IPS-20b (cell line): ENCODE measurements at regions not wholly inside any gene's neighbourhood (a gene's known extent, or its start where the extent isn't known, plus 50 kb on each side); places are given as distances from the start of the nearest gene placed in this dataset.
"Not testable (repeated sequence)": the region's sequence is repeated elsewhere in the genome, so short reads cannot be mapped to it uniquely, and the experiment has no call there.

Experiments used
- H3K27ac ChIP-seq: one replicate; pipeline ENCODE4 v1.5.1; 2013; ENCODE audit warnings: low read length
- H3K27me3 ChIP-seq: 2 replicates; pipeline ENCODE4 v1.6.1; 2013; ENCODE audit warnings: mild to moderate bottlenecking, low read length, inconsistent platforms; ENCODE audit not compliant: insufficient read depth
- H3K36me3 ChIP-seq: 2 replicates; pipeline ENCODE4 v1.6.1; 2013; ENCODE audit warnings: low read depth, mild to moderate bottlenecking, inconsistent platforms, low read length, moderate library complexity; ENCODE audit not compliant: insufficient read depth
- H3K4me1 ChIP-seq: 2 replicates; pipeline ENCODE4 v1.6.1; 2013; ENCODE audit warnings: mild to moderate bottlenecking, control low read depth, inconsistent platforms, low read length, moderate library complexity; ENCODE audit not compliant: insufficient read depth
- H3K4me3 ChIP-seq: 2 replicates; pipeline ENCODE4 v1.5.1; 2013; ENCODE audit warnings: mild to moderate bottlenecking, low read length, inconsistent platforms
- H3K9ac ChIP-seq: 2 replicates; pipeline ENCODE4 v1.6.1; 2013; ENCODE audit warnings: low read depth, mild to moderate bottlenecking, inconsistent platforms, low read length, moderate library complexity
- H3K9me3 ChIP-seq: 2 replicates; pipeline ENCODE4 v1.6.1; 2013; ENCODE audit warnings: mild to moderate bottlenecking, low read depth, low read length, inconsistent platforms; ENCODE audit not compliant: insufficient read depth

- H3K36me3 ChIP-seq: no peaks in the 10 kb centered on the region
- peak overlapping the region; percentile 11; the same call in 1 of the 2 replicates for H3K4me3 ChIP-seq
- no peaks in the 10 kb centered on the region for H3K9me3 ChIP-seq
- no peaks in the 10 kb centered on the region for H3K4me1 ChIP-seq
- no peak overlapping the region for H3K9ac ChIP-seq
- no peaks in the 10 kb centered on the region for H3K27me3 ChIP-seq
- no peak overlapping the region for H3K27ac ChIP-seq
Observed at GRCh38 chr21:7916329-7917303, 2604.8 kb upstream of the TPTE start.

GRCh38 chr21:7917729-7918128, 2603.7 kb upstream of the TPTE start:
- H3K27ac ChIP-seq: no peak overlapping the region
- no peaks in the 10 kb centered on the region for H3K36me3 ChIP-seq
- H3K27me3 ChIP-seq: no peaks in the 10 kb centered on the region
- no peak overlapping the region for H3K9ac ChIP-seq
- no peaks in the 10 kb centered on the region for H3K4me1 ChIP-seq
- H3K4me3 ChIP-seq: peak overlapping the region; percentile 11; the same call in 1 of the 2 replicates
- no peaks in the 10 kb centered on the region for H3K9me3 ChIP-seq

GRCh38 chr21:7925918-7926582, 2595.3 kb upstream of the TPTE start:
- not testable (repeated sequence) for H3K27me3 ChIP-seq, H3K9ac ChIP-seq, H3K27ac ChIP-seq, H3K4me1 ChIP-seq, H3K36me3 ChIP-seq, H3K9me3 ChIP-seq
- H3K4me3 ChIP-seq: peak overlapping the region; percentile 0; the same call in 1 of the 2 replicates

- not testable (repeated sequence) for H3K4me1 ChIP-seq, H3K27me3 ChIP-seq, H3K36me3 ChIP-seq, H3K9me3 ChIP-seq, H3K27ac ChIP-seq, H3K9ac ChIP-seq
- peak overlapping the region; percentile 10; the same call in 1 of the 2 replicates for H3K4me3 ChIP-seq
Observed at GRCh38 chr21:7928528-7928927, 2592.9 kb upstream of the TPTE start.

- not testable (repeated sequence) for H3K27me3 ChIP-seq, H3K9me3 ChIP-seq, H3K36me3 ChIP-seq
Observed at GRCh38 chr21:7929586-7929985, 2591.8 kb upstream of the TPTE start.

GRCh38 chr21:7930445-7930844, 2590.9 kb upstream of the TPTE start:
- not testable (repeated sequence) for H3K4me1 ChIP-seq, H3K27ac ChIP-seq, H3K9me3 ChIP-seq, H3K4me3 ChIP-seq, H3K36me3 ChIP-seq, H3K27me3 ChIP-seq, H3K9ac ChIP-seq

More at GRCh38 chr21:7929586-7929985, 2591.8 kb upstream of the TPTE start:
- H3K4me3 ChIP-seq, H3K9ac ChIP-seq, H3K4me1 ChIP-seq, H3K27ac ChIP-seq: not testable (repeated sequence)

GRCh38 chr21:7932113-7932512, 2589.3 kb upstream of the TPTE start:
- H3K27ac ChIP-seq, H3K9ac ChIP-seq, H3K27me3 ChIP-seq, H3K4me1 ChIP-seq, H3K36me3 ChIP-seq, H3K9me3 ChIP-seq: not testable (repeated sequence)
- H3K4me3 ChIP-seq: peak overlapping the region; percentile 8; the same call in 1 of the 2 replicates

GRCh38 chr21:7932834-7933233, 2588.5 kb upstream of the TPTE start:
- H3K27ac ChIP-seq, H3K4me1 ChIP-seq, H3K9me3 ChIP-seq, H3K9ac ChIP-seq, H3K36me3 ChIP-seq, H3K27me3 ChIP-seq: not testable (repeated sequence)
- H3K4me3 ChIP-seq: peak overlapping the region; percentile 3; the same call in 1 of the 2 replicates

- Histone ChIP-seq H3K27ac (no peak overlapping the region), H3K9ac (no peak overlapping the region), H3K4me1 (no peaks in the 10 kb centered on the region), H3K36me3 (no peaks in the 10 kb centered on the region), H3K9me3 (no peaks in the 10 kb centered on the region; the same call in 1 of the 2 replicates), H3K27me3 (no peaks in the 10 kb centered on the region), H3K4me3 (no peak overlapping the region)
Observed at GRCh38 chr21:7933923-7934322, 2587.5 kb upstream of the TPTE start.

GRCh38 chr21:7937297-7937696, 2584.1 kb upstream of the TPTE start:
- H3K36me3 ChIP-seq, H3K27ac ChIP-seq, H3K9ac ChIP-seq, H3K27me3 ChIP-seq, H3K9me3 ChIP-seq, H3K4me1 ChIP-seq: not testable (repeated sequence)
- peak overlapping the region; percentile 1; the same call in 1 of the 2 replicates for H3K4me3 ChIP-seq

- not testable (repeated sequence) for H3K9ac ChIP-seq, H3K27me3 ChIP-seq, H3K36me3 ChIP-seq, H3K9me3 ChIP-seq, H3K27ac ChIP-seq, H3K4me1 ChIP-seq
- H3K4me3 ChIP-seq: peak overlapping the region; percentile 6; the same call in 1 of the 2 replicates
Observed at GRCh38 chr21:7938223-7938622, 2583.2 kb upstream of the TPTE start.

- H3K27me3 ChIP-seq, H3K9me3 ChIP-seq, H3K4me3 ChIP-seq, H3K36me3 ChIP-seq, H3K9ac ChIP-seq, H3K27ac ChIP-seq, H3K4me1 ChIP-seq: not testable (repeated sequence)
Observed at GRCh38 chr21:7941432-7941831, 2580.0 kb upstream of the TPTE start.
